ENCODE measurements at regions not wholly inside any gene's neighbourhood (a gene's known extent, or its start where the extent isn't known, plus 50 kb on each side); places are given as distances from the start of the nearest gene placed in this dataset.

DNA sequence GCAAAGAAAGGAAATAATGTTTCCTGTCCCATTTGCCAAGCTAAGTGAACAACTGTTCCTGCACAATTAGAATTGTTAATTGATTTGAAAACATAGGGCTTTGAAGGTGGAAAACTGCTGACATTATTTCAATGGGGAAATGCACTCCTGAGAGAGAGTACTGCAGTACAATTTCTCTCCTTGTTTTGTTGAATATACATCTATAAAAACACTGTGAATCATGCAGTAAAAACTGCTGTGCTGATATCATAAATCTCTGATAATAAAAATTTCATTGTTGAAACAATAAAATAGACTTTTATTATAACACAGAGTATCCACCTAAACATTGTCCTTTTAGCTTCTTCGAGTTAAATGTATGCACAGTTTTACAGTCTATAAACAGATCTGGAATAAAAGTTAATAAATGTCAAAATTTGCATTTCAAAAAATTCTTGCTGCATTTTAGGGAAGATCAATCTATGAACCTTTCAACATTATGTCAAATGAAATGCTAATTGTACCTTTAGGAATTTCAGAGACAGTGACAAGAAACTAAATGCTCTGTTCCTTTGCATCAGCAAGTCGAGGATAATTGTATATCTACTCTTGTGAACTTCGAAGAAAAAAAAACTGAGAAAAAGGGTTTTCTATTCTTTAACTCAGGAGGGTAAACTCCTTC lies 328.2 kb upstream of the DACH1 start:
- TF ChIP-seq CTCF (conservative IDR thresholded peaks at IDR 0.05 in 1 of 2, IDR thresholded peaks at IDR 0.05 in 1 of 2; ENCODE audit: extremely low read depth in 1 of 2, insufficient read depth in 1 of 2, low read depth in 1 of 2, low read length in 2 of 2) = no peak
- TF ChIP-seq EZH2 (IDR thresholded peaks at IDR 0.05; ENCODE audit: borderline replicate concordance, low read length) = no peak

All from mammary epithelial cell (primary cell).